MM.1S (cell line): ENCODE measurements at regions not wholly inside any gene's neighbourhood (a gene's known extent, or its start where the extent isn't known, plus 50 kb on each side); places are given as distances from the start of the nearest gene placed in this dataset.

Experiments
- EZH2 ChIP-seq: fragments of 300-600 bp; sonication (generic); optimal IDR thresholded peaks from 2 replicates; pipeline ENCODE3; 2017; ENCODE audit warnings: low read depth, mild to moderate bottlenecking, antibody characterized with exemption, low read length, mixed read lengths
- EZH2phosphoT487 ChIP-seq: fragments of 300-600 bp; sonication (generic); IDR thresholded peaks from 2 replicates; pipeline ENCODE4 v1.6.1; 2018; ENCODE audit warnings: antibody characterized with exemption, low read length
- TF ChIP-seq, protein P1 (sequence below): fragments of 300-600 bp; sonication (generic); IDR thresholded peaks from 2 replicates; pipeline ENCODE4 v1.5.1; 2016; ENCODE audit warnings: antibody characterized with exemption, low read length, mixed read lengths

DNA sequence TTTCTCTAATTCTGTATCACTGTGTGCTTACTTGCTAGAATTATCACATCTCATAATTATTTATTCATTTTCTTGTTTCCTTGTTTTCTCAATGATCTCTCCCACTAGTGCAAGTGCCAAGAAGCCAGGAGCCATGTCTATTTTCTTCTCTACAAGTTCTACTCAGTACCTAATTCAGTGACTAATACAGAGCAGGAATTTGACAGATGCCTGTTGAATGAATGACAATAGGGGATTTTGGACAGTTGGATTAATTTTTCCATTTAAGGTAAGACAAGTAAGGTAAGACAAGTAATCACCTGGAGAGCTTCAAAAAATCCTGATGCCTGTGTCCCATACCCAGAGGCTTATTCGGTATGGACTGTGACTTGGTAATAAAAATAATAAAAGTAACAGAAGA is 81.0 kb downstream of the EDN1 start:
- TF ChIP-seq, protein P1, sequence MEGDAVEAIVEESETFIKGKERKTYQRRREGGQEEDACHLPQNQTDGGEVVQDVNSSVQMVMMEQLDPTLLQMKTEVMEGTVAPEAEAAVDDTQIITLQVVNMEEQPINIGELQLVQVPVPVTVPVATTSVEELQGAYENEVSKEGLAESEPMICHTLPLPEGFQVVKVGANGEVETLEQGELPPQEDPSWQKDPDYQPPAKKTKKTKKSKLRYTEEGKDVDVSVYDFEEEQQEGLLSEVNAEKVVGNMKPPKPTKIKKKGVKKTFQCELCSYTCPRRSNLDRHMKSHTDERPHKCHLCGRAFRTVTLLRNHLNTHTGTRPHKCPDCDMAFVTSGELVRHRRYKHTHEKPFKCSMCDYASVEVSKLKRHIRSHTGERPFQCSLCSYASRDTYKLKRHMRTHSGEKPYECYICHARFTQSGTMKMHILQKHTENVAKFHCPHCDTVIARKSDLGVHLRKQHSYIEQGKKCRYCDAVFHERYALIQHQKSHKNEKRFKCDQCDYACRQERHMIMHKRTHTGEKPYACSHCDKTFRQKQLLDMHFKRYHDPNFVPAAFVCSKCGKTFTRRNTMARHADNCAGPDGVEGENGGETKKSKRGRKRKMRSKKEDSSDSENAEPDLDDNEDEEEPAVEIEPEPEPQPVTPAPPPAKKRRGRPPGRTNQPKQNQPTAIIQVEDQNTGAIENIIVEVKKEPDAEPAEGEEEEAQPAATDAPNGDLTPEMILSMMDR = no peak
- no peak for TF ChIP-seq EZH2
- TF ChIP-seq EZH2phosphoT487 = no peak
